Activated T-cell treated with anti-CD3 and anti-CD28 coated beads, Interleukin-2, amount 50 U/mL, for 4 hours (primary cell): ENCODE measurements at regions not wholly inside any gene's neighbourhood (a gene's known extent, or its start where the extent isn't known, plus 50 kb on each side); places are given as distances from the start of the nearest gene placed in this dataset.

Experiments
- ATAC-seq, 2 donors: fragments of 200-7000 bp; cut with Tn5 transposase; one replicate each; pipeline ENCODE4 v1.10.0; 2021
- DNase-seq: peaks from one replicate; pipeline ENCODE4 v3.0.0-alpha.2; 2020
- H3K27me3 Mint-ChIP-seq: one replicate; pipeline ENCODE4 v1.8.0; 2021; ENCODE audit warnings: low read depth, mixed read lengths
- H3K36me3 Mint-ChIP-seq: one replicate; pipeline ENCODE4 v1.8.0; 2022; ENCODE audit warnings: mixed read lengths; ENCODE audit not compliant: insufficient read depth
- H3K4me1 Mint-ChIP-seq: one replicate; pipeline ENCODE4 v1.8.0; 2021; ENCODE audit warnings: low read depth, mixed read lengths
- H3K4me3 Mint-ChIP-seq: one replicate; pipeline ENCODE4 v1.8.0; 2021; ENCODE audit warnings: mild to moderate bottlenecking, moderate library complexity, mixed read lengths
- H3K9me3 Mint-ChIP-seq: one replicate; pipeline ENCODE4 v1.8.0; 2021; ENCODE audit warnings: mixed read lengths

- Mint-ChIP-seq H3K4me1 (no peaks in the 10 kb centered on the region), H3K9me3 (peaks cover 3% of the 10 kb centered on the region), H3K27me3 (no peaks in the 10 kb centered on the region), H3K36me3 (no peaks in the 10 kb centered on the region), H3K4me3 (no peak overlapping the region)
- DNase-seq (no peak), ATAC-seq (no peak)
Measured at GRCh38 chr13:79668201-79668752, 187.3 kb downstream of the NDFIP2 start.

GRCh38 chr13:79667771-79668170 lies 186.8 kb downstream of the NDFIP2 start:
- no peaks in the 10 kb centered on the region for H3K27me3 Mint-ChIP-seq
- no peak overlapping the region for H3K4me3 Mint-ChIP-seq
- no peak for DNase-seq
- no peaks in the 10 kb centered on the region for H3K36me3 Mint-ChIP-seq
- peaks cover 3% of the 10 kb centered on the region for H3K9me3 Mint-ChIP-seq
- H3K4me1 Mint-ChIP-seq = no peaks in the 10 kb centered on the region
- ATAC-seq = no peak

- Mint-ChIP-seq H3K27me3 (peaks cover 5% of the 10 kb centered on the region), H3K9me3 (peaks cover under 1% of the 10 kb centered on the region), H3K4me3 (no peak overlapping the region), H3K36me3 (no peaks in the 10 kb centered on the region), H3K4me1 (no peaks in the 10 kb centered on the region)
- no peak for ATAC-seq
- no peak for DNase-seq
Measured at GRCh38 chr13:79663977-79664636, 183.2 kb downstream of the NDFIP2 start.

GRCh38 chr13:79663435-79663834 lies 182.5 kb downstream of the NDFIP2 start:
- no peaks in the 10 kb centered on the region for H3K9me3 Mint-ChIP-seq
- no peaks in the 10 kb centered on the region for H3K4me1 Mint-ChIP-seq
- ATAC-seq (no peak), DNase-seq (no peak)
- no peaks in the 10 kb centered on the region for H3K36me3 Mint-ChIP-seq
- H3K4me3 Mint-ChIP-seq = no peak overlapping the region
- peaks cover 6% of the 10 kb centered on the region for H3K27me3 Mint-ChIP-seq

- H3K27me3 Mint-ChIP-seq = peaks cover 8% of the 10 kb centered on the region
Measured at GRCh38 chr13:79662882-79663281, 181.9 kb downstream of the NDFIP2 start.

GRCh38 chr13:79660361-79660760 lies 179.4 kb downstream of the NDFIP2 start:
- Mint-ChIP-seq H3K4me1 (no peaks in the 10 kb centered on the region), H3K9me3 (no peaks in the 10 kb centered on the region), H3K27me3 (peaks cover 11% of the 10 kb centered on the region), H3K36me3 (no peaks in the 10 kb centered on the region), H3K4me3 (no peak overlapping the region)
- ATAC-seq = no peak
- no peak for DNase-seq

More at GRCh38 chr13:79662882-79663281, 181.9 kb downstream of the NDFIP2 start:
- no peaks in the 10 kb centered on the region for H3K36me3 Mint-ChIP-seq
- DNase-seq (no peak), ATAC-seq (no peak)
- no peaks in the 10 kb centered on the region for H3K9me3 Mint-ChIP-seq
- no peak overlapping the region for H3K4me3 Mint-ChIP-seq
- no peaks in the 10 kb centered on the region for H3K4me1 Mint-ChIP-seq

- no peaks in the 10 kb centered on the region for H3K9me3 Mint-ChIP-seq
- no peaks in the 10 kb centered on the region for H3K36me3 Mint-ChIP-seq
- ATAC-seq = no peak
- DNase-seq = no peak
- H3K4me3 Mint-ChIP-seq = no peak overlapping the region
- H3K4me1 Mint-ChIP-seq = no peaks in the 10 kb centered on the region
- H3K27me3 Mint-ChIP-seq = peaks cover 11% of the 10 kb centered on the region
Measured at GRCh38 chr13:79659121-79659521, 178.2 kb downstream of the NDFIP2 start.

GRCh38 chr13:79658333-79658975 lies 177.5 kb downstream of the NDFIP2 start:
- Mint-ChIP-seq H3K27me3 (peaks cover 11% of the 10 kb centered on the region), H3K4me1 (no peaks in the 10 kb centered on the region), H3K9me3 (no peaks in the 10 kb centered on the region), H3K36me3 (no peaks in the 10 kb centered on the region), H3K4me3 (no peak overlapping the region)
- DNase-seq = no peak
- no peak for ATAC-seq

GRCh38 chr13:79655509-79655908 lies 174.6 kb downstream of the NDFIP2 start:
- H3K4me1 Mint-ChIP-seq = no peaks in the 10 kb centered on the region
- H3K4me3 Mint-ChIP-seq = no peak overlapping the region
- H3K27me3 Mint-ChIP-seq = peaks cover 11% of the 10 kb centered on the region
- ATAC-seq (no peak), DNase-seq (no peak)
- H3K9me3 Mint-ChIP-seq = no peaks in the 10 kb centered on the region
- no peaks in the 10 kb centered on the region for H3K36me3 Mint-ChIP-seq

GRCh38 chr13:79654520-79654919 lies 173.6 kb downstream of the NDFIP2 start:
- ATAC-seq (no peak), DNase-seq (no peak)
- no peak overlapping the region for H3K4me3 Mint-ChIP-seq
- H3K9me3 Mint-ChIP-seq = no peaks in the 10 kb centered on the region
- H3K27me3 Mint-ChIP-seq = peaks cover 11% of the 10 kb centered on the region
- no peaks in the 10 kb centered on the region for H3K36me3 Mint-ChIP-seq
- no peaks in the 10 kb centered on the region for H3K4me1 Mint-ChIP-seq

- Mint-ChIP-seq H3K36me3 (no peaks in the 10 kb centered on the region), H3K4me1 (no peaks in the 10 kb centered on the region), H3K27me3 (peaks cover 2% of the 10 kb centered on the region), H3K4me3 (no peak overlapping the region), H3K9me3 (no peaks in the 10 kb centered on the region)
- ATAC-seq = no peak
- DNase-seq = no peak
Measured at GRCh38 chr13:79650688-79651087, 169.7 kb downstream of the NDFIP2 start.

- Mint-ChIP-seq H3K27me3 (peaks cover 2% of the 10 kb centered on the region), H3K9me3 (no peaks in the 10 kb centered on the region), H3K4me1 (no peaks in the 10 kb centered on the region), H3K36me3 (no peaks in the 10 kb centered on the region), H3K4me3 (no peak overlapping the region)
- no peak for DNase-seq
- no peak for ATAC-seq
Measured at GRCh38 chr13:79648191-79648590, 167.2 kb downstream of the NDFIP2 start.

GRCh38 chr13:79647533-79647932 lies 166.6 kb downstream of the NDFIP2 start:
- no peaks in the 10 kb centered on the region for H3K9me3 Mint-ChIP-seq
- peaks cover 2% of the 10 kb centered on the region for H3K27me3 Mint-ChIP-seq
- DNase-seq = no peak
- no peaks in the 10 kb centered on the region for H3K4me1 Mint-ChIP-seq
- H3K36me3 Mint-ChIP-seq = no peaks in the 10 kb centered on the region
- H3K4me3 Mint-ChIP-seq = no peak overlapping the region
- no peak for ATAC-seq

- no peak for ATAC-seq
- Mint-ChIP-seq H3K27me3 (peaks cover 2% of the 10 kb centered on the region), H3K4me1 (no peaks in the 10 kb centered on the region), H3K4me3 (no peak overlapping the region), H3K36me3 (no peaks in the 10 kb centered on the region), H3K9me3 (no peaks in the 10 kb centered on the region)
- DNase-seq = no peak
Measured at GRCh38 chr13:79646880-79647279, 165.9 kb downstream of the NDFIP2 start.

GRCh38 chr13:79645569-79645968 lies 164.6 kb downstream of the NDFIP2 start:
- DNase-seq = no peak
- no peak for ATAC-seq
- no peaks in the 10 kb centered on the region for H3K9me3 Mint-ChIP-seq
- H3K4me1 Mint-ChIP-seq = no peaks in the 10 kb centered on the region
- peaks cover 2% of the 10 kb centered on the region for H3K27me3 Mint-ChIP-seq
- no peak overlapping the region for H3K4me3 Mint-ChIP-seq
- H3K36me3 Mint-ChIP-seq = no peaks in the 10 kb centered on the region
